Caki2 (cell line): ENCODE measurements at regions not wholly inside any gene's neighbourhood (a gene's known extent, or its start where the extent isn't known, plus 50 kb on each side); places are given as distances from the start of the nearest gene placed in this dataset.

Experiments used
- DNase-seq: peaks from one replicate; pipeline ENCODE4 v3.0.0-alpha.2; 2015; ENCODE audit warnings: low read depth
- in situ Hi-C: cut with HindIII; loops from 2 replicates; pipeline ENCODE4 v1.10.0; 2016; ENCODE audit warnings: low sequenced_read_pairs, low pct_unique_long_range_greater_than_20kb, mixed read lengths

DNA sequence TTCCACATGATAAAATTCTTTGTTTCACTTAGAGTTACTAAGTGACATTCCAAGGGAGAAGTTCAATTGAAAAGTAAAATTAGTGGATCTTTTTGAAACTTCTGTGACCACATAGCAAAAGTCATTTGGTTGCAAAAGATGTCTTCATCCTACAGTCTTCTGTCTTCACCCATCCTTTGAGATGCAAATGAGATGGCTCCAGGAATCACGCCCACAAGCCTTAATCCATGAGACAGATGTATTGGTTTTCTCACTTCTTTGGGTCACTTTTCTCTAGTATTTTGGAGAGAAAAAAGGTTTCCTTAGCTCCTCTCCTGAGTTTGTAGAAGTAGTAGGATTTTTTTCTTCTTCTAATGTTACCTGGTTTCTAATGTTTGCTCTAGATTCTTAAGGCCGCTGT is 259.5 kb upstream of the SLC10A2 start:
- no peak for DNase-seq
- in situ Hi-C loops, result no loop called here

DNA sequence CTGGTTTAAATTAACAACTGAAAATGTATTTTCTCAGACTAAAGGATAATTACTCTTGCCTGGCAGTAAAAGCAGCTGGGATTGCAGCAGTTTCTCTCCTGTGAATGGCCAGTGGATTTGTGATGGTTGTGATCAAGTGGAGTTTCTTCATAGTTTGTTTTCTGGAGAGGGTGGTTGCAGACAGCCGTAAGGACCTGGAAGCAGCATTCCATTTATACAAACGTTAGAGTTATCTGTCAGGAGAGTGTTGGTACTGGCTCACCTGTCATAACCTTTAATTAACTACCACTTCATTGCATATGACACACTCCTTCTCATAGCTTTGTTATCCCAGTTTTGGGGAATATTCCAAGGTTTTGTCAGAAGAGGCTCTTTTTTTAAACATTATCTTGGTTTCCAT is 258.4 kb upstream of the SLC10A2 start:
- in situ Hi-C loops, result no loop called here
- no peak for DNase-seq

DNA sequence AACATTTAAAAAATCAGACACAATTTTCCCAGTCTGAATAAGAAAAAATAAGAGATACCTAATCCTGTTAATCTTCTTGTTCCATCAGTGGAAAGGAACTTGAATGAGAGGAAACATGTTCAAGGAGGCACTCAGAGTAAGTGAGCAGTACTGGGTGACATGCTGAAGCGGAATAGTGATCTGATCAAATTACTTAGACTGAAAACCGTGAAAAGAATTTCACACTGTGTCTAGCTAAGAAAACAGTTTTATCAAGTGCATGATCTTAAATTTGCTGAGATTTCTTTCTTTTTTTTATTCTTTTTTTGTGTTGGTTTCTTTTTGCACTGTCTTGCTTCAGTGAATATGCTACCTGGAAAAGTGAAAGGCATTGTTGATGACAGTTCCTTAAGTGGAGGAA is 249.5 kb upstream of the SLC10A2 start:
- in situ Hi-C loops, result no loop called here

DNA sequence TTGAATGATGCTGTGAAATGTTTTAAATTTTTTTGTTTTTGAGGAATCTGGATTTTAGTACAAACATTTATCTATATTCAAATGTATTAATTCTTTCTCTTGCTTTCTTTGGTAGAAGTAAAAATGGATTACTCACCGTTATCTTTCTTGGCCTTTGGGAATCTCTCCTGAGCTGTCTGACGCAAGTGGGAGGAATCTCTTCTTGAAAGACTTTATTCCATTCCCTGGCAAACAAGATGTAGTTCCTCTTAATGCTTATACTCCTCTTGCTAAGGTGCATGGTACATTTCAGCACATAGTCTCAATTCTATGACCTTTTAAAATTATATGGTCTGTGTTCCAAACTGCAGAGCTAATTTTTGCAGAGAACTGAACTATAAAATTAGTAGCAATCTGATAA is 246.2 kb upstream of the SLC10A2 start:
- no peak for DNase-seq

More for the DNA sequence above, 249.5 kb upstream of the SLC10A2 start:
- DNase-seq, result no peak

DNA sequence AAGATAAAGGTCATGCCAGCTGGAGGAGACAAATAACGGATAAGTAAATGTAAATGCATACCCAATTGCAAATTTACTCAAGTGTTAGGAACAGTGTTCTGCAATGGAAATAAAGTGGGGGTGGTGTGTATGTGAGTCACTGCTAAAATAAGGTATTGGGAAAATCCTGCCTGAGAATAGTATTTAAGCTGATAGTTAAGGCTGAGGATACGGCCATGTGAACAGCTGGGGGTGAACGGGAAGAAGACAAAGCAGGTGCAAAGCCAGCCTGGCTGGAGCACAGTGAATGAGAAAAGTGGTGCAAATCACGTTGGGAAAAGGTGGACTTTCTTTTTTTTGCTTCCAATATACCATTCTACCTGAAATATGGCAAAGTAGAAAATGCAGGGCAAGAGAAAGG is 242.4 kb upstream of the SLC10A2 start:
- in situ Hi-C loops, result no loop called here
- no peak for DNase-seq

More for the DNA sequence above, 246.2 kb upstream of the SLC10A2 start:
- in situ Hi-C loops, result no loop called here

DNA sequence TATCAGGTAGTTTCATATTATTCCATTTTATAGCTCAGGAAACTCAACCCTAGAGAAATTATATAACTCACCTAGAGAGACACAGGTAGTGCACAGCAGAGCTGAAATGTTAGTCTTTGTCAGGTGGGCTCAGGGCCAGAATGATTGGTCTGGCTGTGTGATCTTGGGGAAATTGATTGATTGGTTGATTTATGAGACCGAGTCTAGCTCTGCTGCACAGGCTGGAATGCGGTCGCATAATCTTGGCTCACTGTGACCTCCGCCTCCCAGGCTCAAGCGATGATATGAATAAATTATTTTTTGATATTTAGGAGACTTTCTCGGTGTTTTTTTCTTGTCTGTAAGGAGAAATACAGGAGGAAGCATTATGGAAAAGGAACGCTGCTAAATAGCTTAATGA is 239.9 kb upstream of the SLC10A2 start:
- no peak for DNase-seq
- in situ Hi-C loops, result no loop called here

DNA sequence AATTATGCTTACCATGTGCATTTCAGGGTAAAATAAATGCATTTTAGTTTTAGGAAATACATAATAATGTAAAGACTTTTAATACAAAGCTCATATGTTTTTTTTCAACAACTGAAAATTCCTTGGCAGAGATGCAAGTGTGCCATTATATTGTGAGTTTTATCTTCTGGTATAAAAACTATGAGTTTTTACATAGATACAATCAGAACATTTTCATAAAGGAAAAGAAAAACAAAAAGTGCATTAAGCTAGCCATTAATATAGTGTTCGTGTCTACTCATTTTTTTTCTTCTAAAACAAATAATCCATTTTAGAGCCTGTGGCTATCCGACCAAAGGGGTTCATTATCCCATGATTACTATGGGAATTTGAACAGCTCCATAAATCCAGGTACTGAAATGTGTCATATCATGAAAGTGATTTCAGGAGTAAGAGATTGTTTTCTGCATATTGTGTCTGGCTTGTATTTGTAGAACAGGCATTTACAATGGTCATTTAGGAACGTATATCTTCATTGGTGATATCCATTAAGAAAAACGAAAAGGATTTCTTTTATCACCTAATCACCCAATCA is 236.9 kb upstream of the SLC10A2 start:
- DNase-seq, result no peak
- in situ Hi-C loops, result no loop called here

DNA sequence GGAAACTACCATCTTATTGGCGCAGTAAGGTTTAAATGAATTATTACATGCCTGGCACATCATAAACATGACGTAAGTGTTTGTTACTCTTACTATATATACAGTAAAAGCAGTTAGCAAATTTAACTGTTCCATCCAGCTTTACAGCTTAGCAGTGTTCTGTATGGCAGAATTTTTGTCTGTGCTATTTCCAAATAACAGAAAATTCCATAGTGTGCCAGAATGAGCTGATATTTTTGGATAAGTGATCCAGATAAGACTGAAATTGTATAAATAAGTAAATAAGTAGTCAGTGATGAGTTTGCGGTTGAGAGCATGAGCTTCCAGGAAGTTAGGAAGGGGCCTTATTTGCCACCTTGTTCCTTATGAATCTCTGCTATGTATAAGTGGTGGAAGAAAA is 236.5 kb upstream of the SLC10A2 start:
- in situ Hi-C loops, result no loop called here
- no peak for DNase-seq

DNA sequence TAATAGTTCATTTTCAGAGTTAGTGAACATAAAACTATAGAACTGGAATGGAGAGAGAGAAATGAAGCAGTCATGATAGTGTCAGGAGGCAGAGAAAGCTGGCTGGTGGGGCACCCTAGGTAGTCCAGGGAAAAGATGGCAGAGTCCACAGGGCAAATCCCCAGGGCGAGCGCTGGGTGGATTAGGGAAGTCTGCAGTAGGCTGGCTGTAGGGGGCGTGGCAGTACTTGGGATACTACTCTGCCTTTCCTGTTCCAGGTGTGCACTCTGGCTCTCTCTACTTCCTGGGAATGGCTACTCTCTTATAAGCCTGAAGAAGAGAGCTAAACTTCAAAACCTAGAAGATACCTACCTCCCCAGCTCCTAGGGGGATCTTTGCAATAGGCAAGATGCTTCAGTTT is 232.9 kb upstream of the SLC10A2 start:
- in situ Hi-C loops, result no loop called here
- DNase-seq, result no peak

DNA sequence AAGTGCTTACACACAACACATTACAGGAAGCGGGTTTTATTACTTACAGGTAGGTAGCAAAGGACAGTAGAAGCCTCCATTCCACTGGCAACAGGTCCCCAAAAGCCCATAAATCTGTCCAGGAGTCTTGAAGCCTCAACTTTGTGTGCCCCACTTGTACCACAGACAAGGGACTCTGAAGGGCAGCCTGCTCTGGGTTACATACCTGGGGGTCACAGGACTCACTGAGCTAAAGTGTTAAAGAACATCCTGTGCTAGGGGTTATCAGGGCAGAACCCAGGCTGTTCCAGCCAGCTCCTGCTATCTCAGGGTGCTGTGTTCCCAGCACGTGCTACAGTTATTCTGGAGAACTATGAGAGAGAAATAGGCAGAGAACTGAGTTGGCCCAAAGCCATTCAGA is 230.9 kb upstream of the SLC10A2 start:
- in situ Hi-C loops, result no loop called here
- no peak for DNase-seq

DNA sequence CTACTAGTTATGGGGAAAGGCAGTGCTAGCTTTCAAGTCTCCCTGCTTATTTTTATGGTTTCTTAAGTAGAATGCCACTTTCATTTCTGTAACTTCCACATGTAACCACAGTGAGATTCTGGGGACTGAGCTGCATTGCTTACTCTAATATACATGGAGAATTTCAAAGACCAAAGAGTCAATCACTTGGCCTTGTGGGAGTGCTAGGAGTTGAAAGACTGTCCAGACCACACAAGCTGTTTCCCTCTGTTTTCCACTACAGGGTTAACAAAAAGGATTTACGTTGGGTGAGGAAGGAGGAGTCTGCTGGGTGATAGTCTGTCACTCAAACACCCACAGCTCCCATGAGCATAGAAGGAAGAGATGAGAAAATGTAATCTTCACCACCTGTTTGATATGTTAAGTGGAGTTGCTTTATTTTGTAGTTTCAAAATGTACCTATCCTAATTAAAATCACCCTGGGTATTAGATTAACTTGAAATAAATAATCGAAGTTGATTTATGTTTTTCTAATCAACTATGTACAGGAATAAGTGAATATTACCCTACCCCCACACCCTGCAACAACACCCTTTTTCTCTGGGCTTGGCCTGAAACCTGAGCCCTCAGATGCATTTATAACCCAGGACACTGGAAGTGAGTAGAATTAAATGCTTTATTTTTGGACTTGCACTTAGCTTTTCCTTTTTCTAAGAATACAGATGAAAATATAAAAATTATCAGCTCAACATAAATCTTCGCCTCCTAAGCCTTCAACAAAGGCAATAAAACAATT is 225.8 kb upstream of the SLC10A2 start:
- in situ Hi-C loops, result no loop called here

DNA sequence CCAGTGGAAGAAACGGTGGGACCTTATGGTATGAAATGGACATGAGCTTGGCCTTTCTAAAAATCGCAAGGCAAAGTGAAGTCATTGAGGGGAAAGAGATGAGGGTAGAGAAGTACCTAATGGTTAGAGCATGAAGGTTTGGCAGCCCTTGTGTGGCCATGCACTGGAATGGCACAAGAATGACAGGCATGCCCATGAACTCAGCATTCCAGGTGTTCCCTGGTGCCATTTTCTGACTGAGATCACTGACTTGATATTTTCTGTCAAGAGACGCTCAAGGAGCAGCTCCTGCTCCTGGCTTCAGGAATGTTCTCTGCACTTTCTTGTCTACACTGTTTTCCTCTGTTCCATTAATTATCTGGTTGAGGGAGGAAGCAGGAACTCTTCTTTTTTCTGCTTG is 225.0 kb upstream of the SLC10A2 start:
- in situ Hi-C loops, result no loop called here
- no peak for DNase-seq

More for the DNA sequence above, 225.8 kb upstream of the SLC10A2 start:
- DNase-seq, result no peak

DNA sequence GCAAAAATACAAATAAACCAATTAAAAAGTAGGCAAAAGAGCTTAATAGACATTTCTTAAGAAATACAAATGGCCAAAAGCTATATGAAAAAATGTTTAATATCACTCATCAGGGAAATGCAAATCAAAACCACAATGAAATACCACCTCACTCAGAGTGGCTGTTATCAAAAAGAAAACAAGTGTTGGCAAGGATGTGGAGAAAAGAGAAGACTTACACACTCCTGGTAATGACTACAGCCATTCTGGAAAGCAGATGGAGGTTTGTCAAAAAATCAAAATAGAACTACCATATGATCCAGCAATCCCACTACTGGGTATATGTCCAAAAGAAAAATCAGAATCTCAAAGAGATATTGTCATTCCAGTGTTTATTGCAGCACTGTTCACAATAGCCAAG is 223.5 kb upstream of the SLC10A2 start:
- no peak for DNase-seq

DNA sequence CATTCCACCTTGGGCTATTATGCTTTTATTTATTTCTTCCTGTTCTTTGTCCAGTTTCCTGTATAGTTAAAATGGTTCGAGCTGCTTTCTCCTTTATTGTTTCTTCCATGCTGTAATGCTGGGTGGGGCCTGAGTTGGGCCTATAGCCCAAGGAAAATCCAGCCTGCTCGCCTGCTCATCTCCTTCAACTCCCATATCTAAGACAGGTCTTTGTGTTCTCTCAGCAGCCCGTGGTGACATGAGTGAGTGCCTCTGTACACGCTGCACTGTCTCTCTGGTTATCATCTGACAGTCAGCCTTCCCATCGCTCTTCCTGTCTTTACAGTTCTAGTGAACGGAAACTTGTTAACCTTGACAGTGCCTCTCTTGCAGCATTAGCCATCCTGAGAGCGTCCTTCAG is 221.9 kb upstream of the SLC10A2 start:
- DNase-seq, result no peak
- in situ Hi-C loops, result no loop called here

More for the DNA sequence above, 223.5 kb upstream of the SLC10A2 start:
- in situ Hi-C loops, result no loop called here

DNA sequence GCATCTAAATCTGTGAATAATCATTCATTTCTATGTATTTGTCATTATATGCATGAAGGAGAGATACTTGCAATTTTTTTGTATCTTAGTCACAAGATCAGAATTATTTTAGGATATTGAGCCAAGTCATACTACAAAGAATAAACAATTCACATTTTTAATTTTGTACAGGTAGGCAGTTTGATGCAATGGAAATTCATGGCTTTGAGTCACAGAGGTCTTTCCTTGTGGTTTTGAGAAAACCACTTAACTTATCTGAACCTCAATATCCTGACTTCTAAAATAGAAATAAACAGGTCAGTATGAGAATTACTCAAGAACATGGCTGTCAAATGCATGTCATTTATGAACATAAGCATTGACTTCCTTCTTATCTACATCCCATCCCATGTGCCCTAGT is 221.4 kb upstream of the SLC10A2 start:
- in situ Hi-C loops, result no loop called here
- DNase-seq, result no peak

DNA sequence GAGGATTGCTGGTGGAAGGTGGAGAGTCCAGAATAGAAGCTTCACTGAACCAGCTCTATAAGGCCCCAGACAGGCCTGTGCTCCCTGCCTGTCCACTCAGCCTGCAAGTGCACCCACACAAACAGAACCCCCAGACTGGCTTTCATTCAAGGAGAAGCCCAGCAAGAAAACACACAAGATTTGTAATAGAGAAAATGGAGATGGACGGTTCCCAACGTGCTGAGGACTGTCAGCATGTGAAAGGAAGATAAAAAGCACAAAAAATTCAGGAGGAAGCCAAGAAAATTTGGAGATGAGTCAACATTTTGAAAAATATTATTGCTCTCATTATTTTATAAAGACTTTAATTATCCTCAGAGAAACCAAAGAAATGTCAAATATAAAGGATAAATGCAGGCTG is 218.2 kb upstream of the SLC10A2 start:
- in situ Hi-C loops, result no loop called here

DNA sequence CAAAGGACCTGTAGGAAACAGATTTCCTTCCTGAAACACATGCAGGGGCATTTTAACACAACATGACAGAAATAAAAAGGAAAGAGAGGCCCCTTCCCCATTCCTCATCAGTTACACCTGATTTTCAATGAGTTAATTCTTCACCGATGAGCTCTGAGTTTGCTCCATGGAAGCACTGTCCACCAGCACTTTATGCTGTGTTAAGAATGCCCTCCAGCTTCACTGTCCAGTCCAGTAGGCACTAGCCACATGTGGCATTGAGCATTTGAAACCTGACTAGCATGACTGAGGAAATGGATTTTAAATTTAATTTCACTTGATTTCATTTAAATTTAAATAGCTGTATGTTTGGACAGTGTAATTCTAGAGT is 217.2 kb upstream of the SLC10A2 start:
- DNase-seq, result no peak
- in situ Hi-C loops, result no loop called here

More for the DNA sequence above, 218.2 kb upstream of the SLC10A2 start:
- DNase-seq, result no peak

DNA sequence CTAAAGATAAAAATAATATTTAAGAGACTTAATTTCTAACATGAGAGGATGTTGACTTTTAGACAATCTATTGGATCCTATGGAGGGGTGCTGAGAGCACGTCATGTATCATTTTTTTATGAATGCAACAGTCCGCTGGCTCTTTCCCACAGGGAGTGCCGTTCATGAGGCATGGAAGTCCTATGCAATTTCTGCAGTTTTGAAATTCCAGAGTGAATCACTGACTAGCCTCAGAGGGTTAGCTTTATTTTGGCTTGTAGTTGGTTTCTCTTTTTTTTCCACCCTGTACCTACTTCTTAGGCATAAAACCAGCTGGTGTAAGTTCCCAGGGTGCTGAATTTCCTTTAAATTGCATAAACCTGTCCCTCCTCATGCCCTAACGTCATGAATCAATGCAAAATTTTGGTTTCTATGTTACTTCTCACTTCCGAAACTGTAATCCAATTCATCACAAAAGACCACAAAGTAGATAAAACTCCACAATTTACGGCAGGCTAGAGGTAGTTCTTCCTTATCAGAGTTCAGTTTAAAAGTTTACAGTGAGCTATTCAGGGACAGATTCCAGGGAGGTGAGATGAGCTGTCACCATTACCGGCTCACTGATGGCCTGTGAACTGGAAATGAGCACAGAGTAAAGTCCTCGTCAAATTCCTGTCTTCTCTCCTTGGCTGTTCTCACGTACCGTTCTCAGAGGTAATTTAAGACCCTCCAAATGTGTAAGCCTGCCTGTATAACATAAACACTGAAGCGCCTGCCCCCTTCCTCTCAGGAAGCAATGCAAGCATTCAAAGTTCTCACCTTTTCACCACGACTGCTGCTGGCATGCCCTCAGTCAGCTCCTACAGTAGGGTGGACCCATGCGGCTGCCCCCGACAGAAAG is 216.6 kb upstream of the SLC10A2 start:
- in situ Hi-C loops, result no loop called here
- peak; percentile 45 for DNase-seq

DNA sequence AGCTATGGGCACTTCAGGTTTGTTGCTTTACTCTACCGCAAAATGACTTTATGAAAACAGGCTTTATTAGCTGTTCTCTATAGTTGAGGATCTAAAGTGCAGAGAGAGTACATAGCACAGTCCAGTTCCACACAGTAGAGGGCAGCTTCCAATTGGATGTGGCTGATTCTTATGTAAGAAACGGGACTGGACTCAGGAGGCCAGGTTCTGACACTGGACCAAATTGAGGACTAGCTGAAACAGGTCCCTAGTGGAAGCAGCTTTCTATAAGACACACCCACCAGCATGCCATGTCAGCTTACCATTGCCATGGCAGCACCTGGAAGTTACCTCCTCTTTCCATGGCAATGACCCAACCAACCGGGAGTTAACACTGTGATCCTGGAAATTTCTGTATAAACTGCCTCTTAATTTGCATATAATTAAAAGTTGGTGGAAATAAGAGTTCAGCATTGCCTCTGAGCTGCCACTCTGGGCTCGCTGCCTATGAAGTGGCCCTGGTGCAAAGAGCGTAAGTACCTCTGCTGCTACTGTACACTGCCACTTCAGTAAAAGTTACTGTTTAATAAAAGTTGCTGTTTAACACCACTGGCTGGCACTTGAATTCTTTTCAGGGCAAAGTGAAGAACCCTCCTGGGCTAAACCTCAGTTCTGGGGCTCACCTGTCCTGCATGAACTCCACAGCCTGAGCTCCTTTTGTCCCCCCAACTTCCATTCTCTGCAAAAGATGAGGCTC is 211.9 kb upstream of the SLC10A2 start:
- no peak for DNase-seq
- in situ Hi-C loops, result no loop called here
